HG03280 (cell line): ENCODE measurements at regions not wholly inside any gene's neighbourhood (a gene's known extent, or its start where the extent isn't known, plus 50 kb on each side); places are given as distances from the start of the nearest gene placed in this dataset.

Experiments
- ATAC-seq: cut with Tn5 transposase; IDR thresholded peaks from one replicate; pipeline ENCODE4 v1.9.1; 2021; ENCODE audit warnings: mild to moderate bottlenecking, moderate library complexity; ENCODE audit not compliant: unreplicated experiment

- ATAC-seq: no peak
Observed at GRCh38 chr11:127902382-127902781, 685.0 kb downstream of the ETS1 start.

GRCh38 chr11:127898422-127899365 lies 688.7 kb downstream of the ETS1 start:
- ATAC-seq: no peak

- no peak for ATAC-seq
Observed at GRCh38 chr11:127895776-127896175, 691.6 kb downstream of the ETS1 start.

- no peak for ATAC-seq
Observed at GRCh38 chr11:127894316-127894715, 693.0 kb downstream of the ETS1 start.

GRCh38 chr11:127890030-127890615 lies 697.2 kb downstream of the ETS1 start:
- no peak for ATAC-seq

GRCh38 chr11:127888386-127888785 lies 699.0 kb downstream of the ETS1 start:
- ATAC-seq: no peak

- no peak for ATAC-seq
Observed at GRCh38 chr11:127875131-127875530, 712.2 kb downstream of the ETS1 start.

GRCh38 chr11:127873478-127873877 lies 713.9 kb downstream of the ETS1 start:
- ATAC-seq: no peak

GRCh38 chr11:127866109-127866508 lies 721.2 kb downstream of the ETS1 start:
- ATAC-seq: no peak

GRCh38 chr11:127864861-127865260 lies 722.5 kb downstream of the ETS1 start:
- no peak for ATAC-seq

GRCh38 chr11:127862406-127862805 lies 725.0 kb downstream of the ETS1 start:
- no peak for ATAC-seq

- no peak for ATAC-seq
Observed at GRCh38 chr11:127859941-127860354, 727.4 kb downstream of the ETS1 start.

GRCh38 chr11:127844876-127845275 lies 742.5 kb downstream of the ETS1 start:
- no peak for ATAC-seq

GRCh38 chr11:127843483-127844396 lies 743.6 kb downstream of the ETS1 start:
- ATAC-seq: peak; percentile 77

GRCh38 chr11:127825183-127825582 lies 762.2 kb downstream of the ETS1 start:
- ATAC-seq: no peak

GRCh38 chr11:127818625-127819024 lies 768.7 kb downstream of the ETS1 start:
- ATAC-seq: no peak

GRCh38 chr11:127816962-127817361 lies 770.4 kb downstream of the ETS1 start:
- ATAC-seq: no peak

- no peak for ATAC-seq
Observed at GRCh38 chr11:127815331-127815730, 772.0 kb downstream of the ETS1 start.

GRCh38 chr11:127806501-127806900 lies 780.9 kb downstream of the ETS1 start:
- ATAC-seq: no peak

GRCh38 chr11:127805771-127806170 lies 781.6 kb downstream of the ETS1 start:
- ATAC-seq: no peak

GRCh38 chr11:127804747-127805400 lies 782.5 kb downstream of the ETS1 start:
- no peak for ATAC-seq
